ENCODE measurements at regions not wholly inside any gene's neighbourhood (a gene's known extent, or its start where the extent isn't known, plus 50 kb on each side); places are given as distances from the start of the nearest gene placed in this dataset.

GRCh38 chr14:22012452-22012851, 338.8 kb upstream of the OR4E1 start:
- DNase-seq: no peak

DNA sequence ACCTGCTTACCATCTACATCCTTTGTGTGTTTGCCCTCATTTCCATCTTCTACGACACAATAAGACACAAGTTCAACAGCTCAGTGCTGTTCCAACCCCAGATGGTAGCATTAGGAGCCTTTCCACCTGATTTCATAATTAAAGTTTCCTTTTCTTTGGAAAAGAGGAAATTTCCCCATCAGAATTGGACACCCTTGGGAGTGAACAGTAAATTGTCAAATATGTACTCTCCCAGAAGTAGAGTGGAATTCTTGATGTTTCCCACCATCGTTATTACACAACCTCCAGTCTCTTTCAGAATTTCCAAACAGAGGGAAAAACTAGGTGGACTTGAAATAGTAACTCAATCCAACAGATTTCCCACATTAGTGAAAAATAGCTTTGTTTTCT, 337.6 kb upstream of the OR4E1 start:
- no peak for DNase-seq

DNA sequence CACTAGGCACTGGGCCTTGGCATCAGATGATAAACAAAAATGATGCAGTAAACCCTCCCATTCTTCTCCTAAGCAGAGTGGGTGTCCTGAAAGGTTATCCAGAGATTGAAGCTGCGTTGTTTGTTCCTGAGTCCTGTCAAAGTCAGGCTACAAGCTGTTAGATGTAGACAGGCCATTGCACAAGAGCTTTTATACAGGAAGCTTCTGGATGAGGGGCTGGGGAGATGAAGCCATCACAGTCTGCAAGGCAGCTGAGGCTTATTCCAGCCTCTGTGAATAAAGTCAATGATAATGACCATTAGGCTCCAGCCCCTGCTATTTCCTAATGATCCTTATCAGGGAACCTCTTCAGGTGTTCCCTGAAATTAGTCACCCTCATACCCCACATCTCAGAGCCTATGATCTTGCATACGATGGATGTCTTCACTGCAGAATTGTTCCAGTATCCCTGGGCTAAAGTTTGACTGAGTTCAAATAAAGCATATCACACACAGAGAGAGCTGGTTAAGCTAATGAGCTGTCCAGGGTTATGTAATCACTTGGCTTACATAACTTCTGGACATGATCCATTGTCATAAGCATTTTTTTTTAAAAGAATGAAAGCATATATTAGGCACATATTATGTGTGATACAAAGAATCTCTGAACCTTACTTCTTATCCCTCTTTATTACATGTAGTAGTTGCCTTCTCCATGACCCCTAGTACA, 337.1 kb upstream of the OR4E1 start:
- DNase-seq: peak in 1 of 2 donors; percentile 19

DNA sequence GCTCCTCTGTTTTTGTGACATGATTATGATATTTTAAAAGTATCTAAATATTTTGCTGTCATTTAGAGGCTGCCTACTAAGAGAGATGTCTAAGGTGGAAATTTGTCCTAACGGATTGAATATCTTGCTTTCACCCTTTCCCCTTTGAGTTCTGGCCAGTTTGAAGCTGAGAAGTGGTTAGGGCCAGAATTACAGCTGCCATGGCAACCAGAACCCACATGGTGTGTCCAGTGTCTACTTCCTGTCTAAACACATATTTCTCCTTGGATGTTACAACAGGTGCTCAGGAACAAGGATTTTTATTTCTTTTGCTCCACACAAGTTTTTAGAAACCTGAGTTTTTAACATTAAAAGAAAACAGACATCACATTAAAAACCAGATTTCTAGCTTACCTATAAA, 335.1 kb upstream of the OR4E1 start:
- DNase-seq: no peak

DNA sequence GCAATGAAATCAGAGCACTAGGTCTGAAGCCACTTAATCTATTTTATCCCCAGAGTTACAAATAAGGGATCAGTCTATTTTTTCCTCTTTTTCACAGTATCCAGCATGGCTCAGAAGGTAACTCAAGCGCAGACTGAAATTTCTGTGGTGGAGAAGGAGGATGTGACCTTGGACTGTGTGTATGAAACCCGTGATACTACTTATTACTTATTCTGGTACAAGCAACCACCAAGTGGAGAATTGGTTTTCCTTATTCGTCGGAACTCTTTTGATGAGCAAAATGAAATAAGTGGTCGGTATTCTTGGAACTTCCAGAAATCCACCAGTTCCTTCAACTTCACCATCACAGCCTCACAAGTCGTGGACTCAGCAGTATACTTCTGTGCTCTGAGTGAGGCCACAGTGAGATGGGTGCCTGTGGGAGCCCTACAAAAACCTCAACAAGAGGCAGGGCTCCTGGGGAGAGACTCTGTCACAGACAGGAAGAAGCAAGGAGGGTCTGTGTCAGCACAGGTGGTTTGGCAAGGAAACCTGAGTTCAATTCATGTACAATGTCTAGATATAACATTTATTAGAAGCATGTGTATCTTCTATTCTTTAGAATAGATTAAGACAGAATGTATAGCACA, 334.3 kb upstream of the OR4E1 start:
- DNase-seq: no peak

DNA sequence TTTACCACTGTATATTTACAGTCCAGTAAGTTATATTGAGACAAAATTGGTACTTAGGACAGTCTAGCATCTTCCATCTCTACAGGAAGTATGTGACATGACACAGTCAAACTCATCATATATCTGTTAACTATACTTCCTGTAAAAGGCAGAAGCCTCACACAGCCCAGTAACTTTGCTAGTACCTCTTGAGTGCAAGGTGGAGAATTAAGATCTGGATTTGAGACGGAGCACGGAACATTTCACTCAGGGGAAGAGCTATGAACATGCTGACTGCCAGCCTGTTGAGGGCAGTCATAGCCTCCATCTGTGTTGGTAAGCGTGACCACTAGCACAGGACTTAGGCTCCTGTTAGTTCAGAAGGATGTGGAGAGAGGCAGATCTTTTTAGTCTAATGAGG, 333.7 kb upstream of the OR4E1 start:
- DNase-seq: no peak

- no peak for DNase-seq
These were observed 329.8 kb upstream of the OR4E1 start for GRCh38 chr14:22003461-22003860.

DNA sequence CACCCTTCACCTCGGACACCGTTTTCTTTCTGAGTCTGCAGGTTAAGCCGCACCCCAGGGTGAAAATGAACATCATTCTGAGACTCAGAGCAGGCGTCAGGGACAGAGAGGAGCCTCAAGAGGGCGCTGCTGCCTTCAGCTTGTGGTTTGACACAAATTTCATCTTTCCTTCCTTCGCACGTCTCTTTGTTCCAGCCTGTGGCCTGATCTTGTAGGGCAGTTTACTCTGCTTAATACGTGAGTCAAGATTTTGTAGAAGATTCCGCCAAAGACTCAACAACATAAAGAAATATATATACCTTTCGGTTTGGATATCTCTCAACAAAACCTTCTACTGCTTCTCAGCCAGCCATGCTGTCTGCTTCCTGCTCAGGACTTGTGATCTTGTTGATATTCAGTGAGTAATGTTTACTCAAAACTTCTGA, 329.3 kb upstream of the OR4E1 start:
- no peak for DNase-seq

GRCh38 chr14:21999402-21999801, 325.8 kb upstream of the OR4E1 start:
- no peak for DNase-seq

GRCh38 chr14:21997300-21997699, 323.7 kb upstream of the OR4E1 start:
- DNase-seq: no peak

DNA sequence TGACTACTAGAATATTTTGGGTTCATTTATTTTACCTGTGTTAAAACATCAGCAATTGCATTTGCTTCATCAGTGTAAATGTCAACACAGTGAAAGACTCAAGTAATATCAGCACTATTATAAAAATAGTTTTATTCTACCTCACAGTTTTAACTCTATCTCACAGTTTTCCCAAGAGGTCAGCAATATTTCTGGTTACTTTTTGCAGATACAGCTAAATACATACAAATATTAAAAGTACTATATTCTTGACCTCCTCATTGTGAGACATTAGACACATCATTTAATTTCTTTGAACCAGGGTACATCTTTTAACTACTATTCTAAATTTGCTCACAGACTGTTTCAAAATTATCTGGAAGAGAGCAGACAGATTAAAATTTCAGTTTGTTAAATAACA, 321.7 kb upstream of the OR4E1 start:
- no peak for DNase-seq

DNA sequence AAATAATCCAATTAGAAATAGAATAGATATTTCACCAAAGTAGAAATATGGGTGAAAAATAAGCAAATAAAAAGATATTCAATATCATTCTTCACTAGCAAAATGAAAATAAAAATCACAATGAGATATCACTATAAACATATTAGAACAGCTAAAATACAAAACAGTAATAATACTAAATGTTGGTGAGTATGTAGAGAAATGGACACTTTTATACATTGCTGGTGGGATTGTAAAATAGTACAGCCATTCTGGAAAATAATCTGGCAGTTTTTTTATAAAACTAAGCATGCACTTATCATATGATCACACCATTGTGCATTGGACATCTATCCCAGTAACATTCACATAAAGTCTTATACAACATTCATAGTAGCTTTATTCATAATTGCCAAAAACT, 320.2 kb upstream of the OR4E1 start:
- no peak for DNase-seq

DNA sequence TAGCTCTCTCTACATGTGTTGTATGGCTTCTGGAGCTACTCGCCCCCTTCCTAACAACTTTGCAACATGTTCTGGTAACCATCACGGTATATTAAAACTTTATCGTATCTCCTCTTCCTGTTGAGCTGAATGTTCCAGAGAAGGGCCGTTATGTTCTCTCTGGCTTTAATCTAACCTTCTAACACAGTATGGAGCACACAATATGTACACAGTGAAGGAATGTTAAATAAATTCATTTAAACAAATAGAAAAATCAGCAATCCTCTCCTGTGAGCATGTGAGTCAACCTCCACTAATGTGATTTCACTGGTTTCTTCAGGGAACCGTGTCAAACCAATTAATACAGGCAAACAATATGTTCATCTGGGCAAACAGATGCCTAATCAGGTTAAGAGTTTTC, 319.5 kb upstream of the OR4E1 start:
- DNase-seq: no peak

DNA sequence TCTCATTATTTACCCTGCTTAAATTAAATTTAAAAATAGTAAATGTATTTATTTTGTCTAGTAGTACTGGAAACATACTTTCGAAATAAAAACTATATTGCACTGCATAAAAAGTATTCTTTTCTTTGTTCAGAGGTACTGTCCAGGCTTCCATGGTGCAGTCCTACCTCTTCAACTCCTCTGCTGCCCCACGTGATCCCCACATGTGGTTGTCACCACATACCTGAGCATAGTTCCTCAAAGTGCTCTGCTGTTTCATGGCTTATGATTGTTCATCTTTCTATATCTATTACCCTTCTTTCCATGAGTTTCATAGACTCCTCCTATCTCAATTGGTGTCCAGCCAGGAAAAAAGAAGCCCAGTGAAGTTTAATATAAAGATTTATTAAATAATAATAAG, 317.5 kb upstream of the OR4E1 start:
- DNase-seq: no peak

- DNase-seq: peak in 1 of 2 donors; percentile 8
These were observed 316.5 kb upstream of the OR4E1 start for GRCh38 chr14:21990116-21990515.

- no peak for DNase-seq
These were observed 315.5 kb upstream of the OR4E1 start for GRCh38 chr14:21989090-21989489.

- no peak for DNase-seq
These were observed 314.8 kb upstream of the OR4E1 start for GRCh38 chr14:21988413-21988812.

DNA sequence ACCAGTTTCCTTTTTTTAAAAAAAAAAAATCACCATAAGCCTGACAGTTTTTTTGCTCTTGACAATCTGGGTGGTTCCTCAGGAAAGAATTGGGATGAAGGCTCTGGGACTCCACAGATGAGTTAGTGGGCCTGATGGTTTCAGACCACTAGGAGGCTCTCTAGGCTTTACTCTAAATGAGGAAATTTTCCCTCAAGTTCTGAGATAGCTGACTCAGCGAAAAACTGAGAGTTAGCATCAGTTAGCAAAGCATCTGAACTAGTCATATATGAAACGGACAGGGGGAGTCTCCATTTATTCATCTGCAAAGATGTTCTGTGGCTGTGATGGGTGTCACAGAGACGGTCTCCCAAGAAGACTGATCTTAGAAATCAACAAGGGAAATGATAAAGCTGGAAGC, 314.3 kb upstream of the OR4E1 start:
- DNase-seq: peak; percentile 54 to 57

DNA sequence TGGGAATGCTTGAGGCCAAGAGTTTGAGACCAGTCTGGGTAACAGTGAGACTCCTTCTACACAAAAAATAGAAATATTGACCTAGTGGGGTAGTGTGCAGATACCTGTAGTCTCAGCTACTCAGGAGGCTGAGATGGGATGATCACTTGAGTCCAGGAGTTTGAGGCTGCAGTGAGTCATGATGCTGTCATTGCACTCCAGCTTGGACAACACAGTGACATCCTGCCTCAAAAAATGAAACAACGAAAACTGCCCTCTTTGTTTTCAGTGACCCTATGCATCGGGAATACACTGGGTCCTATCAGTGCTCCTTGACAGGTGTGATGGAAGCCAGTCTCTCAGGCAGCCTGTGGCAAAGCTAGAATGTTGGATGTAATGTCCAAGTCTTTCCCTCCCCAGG, 311.5 kb upstream of the OR4E1 start:
- DNase-seq: no peak

- no peak for DNase-seq
These were observed 305.3 kb upstream of the OR4E1 start for GRCh38 chr14:21978999-21979314.

DNA sequence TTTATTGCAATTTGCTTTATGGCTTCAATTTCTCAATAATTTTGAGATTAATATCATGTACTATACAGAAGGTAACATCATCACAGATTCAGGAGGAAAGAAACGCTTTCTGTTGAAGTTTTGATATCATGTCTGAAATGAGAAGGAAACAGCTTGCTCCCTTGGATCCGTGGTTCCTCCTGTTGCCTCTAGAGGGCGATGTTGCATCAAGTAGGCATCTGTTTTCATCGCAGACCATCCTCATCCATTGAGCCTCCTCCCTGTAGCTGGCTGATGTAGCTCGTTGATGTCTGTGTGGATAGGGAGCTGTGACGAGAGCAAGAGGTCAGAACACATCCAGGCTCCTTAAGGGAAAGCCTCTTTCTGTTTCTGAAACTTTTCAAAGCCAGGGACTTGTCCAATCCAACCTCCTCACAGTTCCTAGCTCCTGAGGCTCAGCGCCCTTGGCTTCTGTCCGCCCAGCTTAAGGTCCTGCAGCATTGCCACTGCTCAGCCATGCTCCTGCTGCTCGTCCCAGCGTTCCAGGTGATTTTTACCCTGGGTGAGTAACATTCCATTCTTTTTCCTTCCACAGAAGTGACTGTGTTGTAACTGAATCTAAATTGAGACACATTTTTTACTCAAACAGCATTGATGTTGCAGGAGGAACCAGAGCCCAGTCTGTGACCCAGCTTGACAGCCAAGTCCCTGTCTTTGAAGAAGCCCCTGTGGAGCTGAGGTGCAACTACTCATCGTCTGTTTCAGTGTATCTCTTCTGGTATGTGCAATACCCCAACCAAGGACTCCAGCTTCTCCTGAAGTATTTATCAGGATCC, 304.8 kb upstream of the OR4E1 start:
- peak; percentile 19 to 52 for DNase-seq

- DNase-seq: no peak
These were observed 301.1 kb upstream of the OR4E1 start for GRCh38 chr14:21974741-21975140.

DNA sequence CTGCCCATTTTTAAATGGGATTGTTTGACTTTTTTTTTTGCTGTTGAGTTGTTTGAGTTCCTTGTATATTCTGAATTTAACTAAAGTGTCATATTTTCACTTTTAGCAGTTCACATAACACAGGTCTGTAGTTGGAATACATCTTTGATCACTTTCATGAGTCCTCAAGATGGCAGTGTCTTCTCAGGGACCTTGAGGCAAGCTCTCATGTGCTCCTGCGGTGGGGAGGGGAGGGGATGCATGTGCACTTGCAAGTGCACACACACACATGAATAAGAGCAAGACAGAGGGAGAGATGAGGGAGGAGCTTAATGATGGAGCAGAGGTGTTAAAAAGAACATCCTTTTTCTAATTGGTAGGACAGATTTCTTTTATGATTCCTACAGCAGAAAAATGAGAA, 291.4 kb upstream of the OR4E1 start:
- DNase-seq: no peak

DNA sequence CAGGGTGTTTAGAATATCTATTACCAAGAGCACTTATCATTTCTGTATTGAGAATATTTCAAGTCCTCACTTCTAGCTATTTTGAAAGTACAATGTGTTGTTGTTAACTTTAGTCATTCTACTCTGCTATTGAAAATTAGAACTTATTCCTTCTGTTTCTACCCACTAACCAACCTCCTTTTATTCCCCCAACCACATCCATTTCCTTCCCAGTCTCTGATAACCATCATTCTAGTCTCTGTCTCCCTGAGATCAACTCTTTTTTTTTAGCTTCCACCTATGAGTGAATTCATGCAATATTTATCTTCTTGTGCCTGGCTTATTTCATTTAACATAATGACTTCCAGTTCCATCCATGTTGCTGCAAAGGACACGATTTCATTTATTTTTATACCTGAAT, 290.6 kb upstream of the OR4E1 start:
- DNase-seq: no peak
